Esophagus muscularis mucosa (tissue), 3 donors: ENCODE measurements at regions not wholly inside any gene's neighbourhood (a gene's known extent, or its start where the extent isn't known, plus 50 kb on each side); places are given as distances from the start of the nearest gene placed in this dataset.

Experiments used
- small RNA-seq, 3 donors: library from RNA; depleted of rRNA; stranded (forward); fragments of <200 nt; gene quantifications; one replicate each; pipeline ENCODE3, GENCODE V24; 2016

Small RNAs in the stretch of these regions (small RNA-seq; reads per million reads assigned to genes)
- gene RF00019 (0 reads per million in 3 donors), gene RN7SL211P (0 reads per million in 3 donors), gene RN7SL341P (0 reads per million in 3 donors)
